CD4-positive, CD25-positive, alpha-beta regulatory T cell (primary cell): ENCODE measurements at regions not wholly inside any gene's neighbourhood (a gene's known extent, or its start where the extent isn't known, plus 50 kb on each side); places are given as distances from the start of the nearest gene placed in this dataset.

Experiments used
- ATAC-seq, 2 donors: fragments of 150-1000 bp; cut with Tn5 transposase; one replicate each; pipeline ENCODE4 v1.10.0; 2021; ENCODE audit warnings: low read depth in 2 of 2, moderate number of reproducible peaks in 2 of 2, moderate library complexity in 1 of 2
- DNase-seq, 3 donors: peaks; one replicate each; pipeline versions ENCODE4 v3.0.0 to v3.0.0-alpha.2; 2012 to 2022; ENCODE audit warnings: mixed read lengths in 1 of 3
- H3K27ac ChIP-seq: one replicate; pipeline ENCODE4 v1.7.0; 2013; ENCODE audit warnings: mild to moderate bottlenecking, low read length; ENCODE audit not compliant: insufficient read depth, poor library complexity, severe bottlenecking
- H3K27me3 ChIP-seq: one replicate; pipeline ENCODE4 v1.7.0; 2013; ENCODE audit warnings: low read length; ENCODE audit not compliant: control insufficient read depth, insufficient read depth
- H3K36me3 ChIP-seq: one replicate; pipeline ENCODE4 v1.7.0; 2013; ENCODE audit warnings: mild to moderate bottlenecking, low read length, moderate library complexity; ENCODE audit not compliant: control insufficient read depth, insufficient read depth
- H3K4me1 ChIP-seq: 2 replicates; pipeline ENCODE4 v1.7.0; 2013; ENCODE audit warnings: mild to moderate bottlenecking, low read length; ENCODE audit not compliant: insufficient read depth, control insufficient read depth, poor library complexity, severe bottlenecking
- H3K4me3 ChIP-seq: one replicate; pipeline ENCODE4 v1.7.0; 2013; ENCODE audit warnings: low read depth, mild to moderate bottlenecking, low read length, moderate library complexity
- H3K9me3 ChIP-seq, 2 experiments: 1 replicate in 1 of 2; 2 replicates in 1 of 2; pipeline ENCODE4 v1.7.0; 2013; ENCODE audit warnings: low read length in 2 of 2, mild to moderate bottlenecking in 1 of 2, moderate library complexity in 1 of 2; ENCODE audit not compliant: control insufficient read depth in 2 of 2
- H3K27ac Mint-ChIP-seq, 3 donors: one replicate each; pipeline ENCODE4 v1.8.0; 2020 to 2022; ENCODE audit warnings: mild to moderate bottlenecking in 3 of 3, mixed read lengths in 3 of 3, moderate library complexity in 2 of 3
- H3K27me3 Mint-ChIP-seq: one replicate; pipeline ENCODE4 v1.8.0; 2022; ENCODE audit warnings: mild to moderate bottlenecking, mixed read lengths
- H3K36me3 Mint-ChIP-seq: one replicate; pipeline ENCODE4 v1.8.0; 2020; ENCODE audit warnings: mixed read lengths
- H3K4me1 Mint-ChIP-seq, 4 donors: one replicate each; pipeline ENCODE4 v1.8.0; 2020 to 2022; ENCODE audit warnings: mixed read lengths in 4 of 4, mild to moderate bottlenecking in 1 of 4
- H3K4me3 Mint-ChIP-seq, 4 donors: one replicate each; pipeline ENCODE4 v1.8.0; 2020 to 2022; ENCODE audit warnings: mild to moderate bottlenecking in 4 of 4, mixed read lengths in 4 of 4, moderate library complexity in 3 of 4
- H3K9me3 Mint-ChIP-seq, 7 donors: one replicate each; pipeline ENCODE4 v1.8.0; 2020 to 2022; ENCODE audit warnings: mixed read lengths in 7 of 7, mild to moderate bottlenecking in 3 of 7, moderate library complexity in 2 of 7

DNA sequence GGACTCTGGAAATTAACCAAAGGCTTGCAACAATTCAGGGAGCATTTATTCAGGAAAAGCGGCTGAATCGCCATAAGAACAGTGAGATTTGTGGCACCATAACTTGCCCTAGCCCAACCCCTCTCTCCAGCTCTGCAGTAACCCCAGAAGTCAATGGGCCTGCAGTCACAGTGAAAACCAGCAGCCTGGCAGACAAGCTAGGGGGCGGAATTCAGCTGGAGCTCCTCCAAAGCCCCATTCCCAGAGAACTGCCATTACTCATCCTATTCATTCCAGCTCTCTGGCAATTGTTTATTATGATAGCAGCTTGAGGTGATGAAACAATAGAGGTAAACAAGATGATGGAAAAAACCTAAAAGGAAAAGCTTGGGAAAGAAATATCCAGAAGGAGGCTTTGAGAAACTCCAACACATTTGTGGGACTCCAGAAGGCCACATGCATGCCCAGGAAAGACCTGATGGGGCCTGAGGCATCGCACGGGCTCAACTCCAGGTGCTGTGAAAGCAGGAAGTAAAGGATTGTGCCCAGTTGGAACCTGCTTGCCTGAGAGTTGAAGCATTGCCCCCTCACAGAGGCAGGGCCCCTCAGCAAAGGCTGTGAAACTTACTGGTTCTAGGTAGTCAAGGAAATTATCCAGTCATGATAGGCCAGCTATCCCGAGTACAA, 126.7 kb downstream of the TWIST2 start:
- Histone ChIP-seq H3K27ac (no peak overlapping the region), H3K9me3 (peaks cover 7 to 15% of the 10 kb centered on the region in 2 experiments), H3K27me3 (peaks cover 7% of the 10 kb centered on the region), H3K4me3 (no peak overlapping the region), H3K4me1 (no peaks in the 10 kb centered on the region), H3K36me3 (no peaks in the 10 kb centered on the region)
- H3K9me3 Mint-ChIP-seq = peaks cover 0 to 13% (median 4%) of the 10 kb centered on the region in 7 donors
- no peaks in the 10 kb centered on the region for H3K4me1 Mint-ChIP-seq
- no peak overlapping the region for H3K4me3 Mint-ChIP-seq
- H3K27me3 Mint-ChIP-seq = peaks cover 9% of the 10 kb centered on the region
- DNase-seq = no peak
- ATAC-seq = no peak
- H3K27ac Mint-ChIP-seq = no peak overlapping the region
- no peaks in the 10 kb centered on the region for H3K36me3 Mint-ChIP-seq

DNA sequence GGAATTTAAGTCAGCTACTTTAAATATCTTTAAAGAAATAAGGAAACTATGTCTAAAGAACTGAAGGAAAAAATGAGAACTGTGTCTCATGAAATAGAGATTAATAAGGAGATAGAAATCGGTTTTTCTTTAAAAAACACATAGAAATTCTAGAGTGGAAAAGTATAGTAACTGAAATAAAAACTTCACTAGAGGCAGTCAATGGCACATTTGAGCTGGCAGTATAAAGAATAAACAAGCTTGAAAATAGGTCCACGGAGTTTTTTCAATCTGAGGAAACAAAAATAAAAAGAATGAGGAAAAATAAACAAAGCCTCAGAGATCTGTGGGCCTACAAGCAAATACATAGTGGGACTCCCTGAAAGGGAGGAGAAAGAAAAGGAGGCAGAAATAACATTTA, 127.5 kb downstream of the TWIST2 start:
- no peaks in the 10 kb centered on the region for H3K4me1 ChIP-seq
- DNase-seq (no peak), ATAC-seq (no peak)
- no peak overlapping the region for H3K27ac ChIP-seq
- H3K36me3 ChIP-seq = no peaks in the 10 kb centered on the region
- no peaks in the 10 kb centered on the region for H3K36me3 Mint-ChIP-seq
- no peak overlapping the region for H3K4me3 ChIP-seq
- H3K9me3 Mint-ChIP-seq = peaks cover 0 to 13% (median 3%) of the 10 kb centered on the region in 7 donors
- H3K4me1 Mint-ChIP-seq = no peaks in the 10 kb centered on the region
- peaks cover 7% of the 10 kb centered on the region for H3K27me3 ChIP-seq
- H3K27ac Mint-ChIP-seq = no peak overlapping the region
- no peak overlapping the region for H3K4me3 Mint-ChIP-seq
- peaks cover 7 to 15% of the 10 kb centered on the region in 2 experiments for H3K9me3 ChIP-seq
- peaks cover 8% of the 10 kb centered on the region for H3K27me3 Mint-ChIP-seq

DNA sequence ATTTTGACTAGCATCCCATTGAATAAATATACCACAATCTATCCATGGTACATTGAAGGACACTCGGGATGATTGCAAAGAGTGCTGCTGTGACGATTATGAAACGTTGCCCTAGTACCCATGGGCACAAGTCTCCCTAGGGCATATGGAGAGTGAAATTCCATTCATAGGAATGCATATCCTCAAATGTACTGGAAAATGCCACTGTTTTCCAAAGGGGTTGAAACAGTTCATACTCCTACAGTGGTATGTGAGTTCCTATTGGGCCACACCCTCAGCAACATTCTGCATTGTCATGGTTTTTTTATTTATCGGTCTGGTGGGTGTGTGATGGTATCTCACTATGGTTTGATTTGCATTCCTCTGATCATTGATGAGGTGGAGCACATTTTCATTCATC, 130.6 kb downstream of the TWIST2 start:
- H3K4me3 ChIP-seq = no peak overlapping the region
- Mint-ChIP-seq H3K9me3 (peaks cover 0 to 13% (median 2%) of the 10 kb centered on the region in 7 donors), H3K27ac (no peak overlapping the region), H3K4me1 (no peaks in the 10 kb centered on the region), H3K4me3 (no peak overlapping the region), H3K27me3 (peaks cover 15% of the 10 kb centered on the region), H3K36me3 (no peaks in the 10 kb centered on the region)
- peaks cover 5% of the 10 kb centered on the region for H3K27me3 ChIP-seq
- H3K9me3 ChIP-seq = peaks cover 7 to 15% of the 10 kb centered on the region in 2 experiments
- DNase-seq = no peak
- ATAC-seq = no peak
- H3K27ac ChIP-seq = no peak overlapping the region
- no peaks in the 10 kb centered on the region for H3K36me3 ChIP-seq
- no peaks in the 10 kb centered on the region for H3K4me1 ChIP-seq

DNA sequence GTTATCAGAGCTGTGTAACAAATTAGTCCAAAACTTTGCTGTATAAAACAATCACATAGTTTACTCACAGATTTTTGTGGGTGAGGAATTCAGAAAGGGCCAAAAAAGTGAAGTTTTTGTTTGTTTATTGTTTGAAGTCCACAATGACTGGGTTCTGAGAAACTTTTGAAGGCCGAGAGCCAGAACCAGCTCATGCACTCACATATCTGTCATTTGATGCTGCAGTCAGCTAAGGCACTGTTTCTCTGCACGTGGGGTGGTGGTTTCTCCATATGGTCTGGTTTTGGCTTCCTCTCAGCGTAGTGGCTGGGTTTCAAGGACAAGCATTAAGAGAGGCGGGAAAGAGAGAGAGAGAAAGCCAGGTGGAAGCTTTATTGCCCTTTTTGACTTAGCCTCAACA, 131.8 kb downstream of the TWIST2 start:
- H3K27me3 Mint-ChIP-seq = peaks cover 15% of the 10 kb centered on the region
- Histone ChIP-seq H3K4me3 (no peak overlapping the region), H3K9me3 (peaks cover 7 to 11% of the 10 kb centered on the region in 2 experiments), H3K27ac (no peak overlapping the region), H3K36me3 (no peaks in the 10 kb centered on the region), H3K27me3 (peaks cover 5% of the 10 kb centered on the region), H3K4me1 (no peaks in the 10 kb centered on the region)
- DNase-seq (no peak), ATAC-seq (no peak)
- no peak overlapping the region for H3K4me3 Mint-ChIP-seq
- H3K36me3 Mint-ChIP-seq = no peaks in the 10 kb centered on the region
- H3K27ac Mint-ChIP-seq = no peak overlapping the region
- peaks cover 0 to 13% (median 2%) of the 10 kb centered on the region in 7 donors for H3K9me3 Mint-ChIP-seq
- no peaks in the 10 kb centered on the region for H3K4me1 Mint-ChIP-seq

DNA sequence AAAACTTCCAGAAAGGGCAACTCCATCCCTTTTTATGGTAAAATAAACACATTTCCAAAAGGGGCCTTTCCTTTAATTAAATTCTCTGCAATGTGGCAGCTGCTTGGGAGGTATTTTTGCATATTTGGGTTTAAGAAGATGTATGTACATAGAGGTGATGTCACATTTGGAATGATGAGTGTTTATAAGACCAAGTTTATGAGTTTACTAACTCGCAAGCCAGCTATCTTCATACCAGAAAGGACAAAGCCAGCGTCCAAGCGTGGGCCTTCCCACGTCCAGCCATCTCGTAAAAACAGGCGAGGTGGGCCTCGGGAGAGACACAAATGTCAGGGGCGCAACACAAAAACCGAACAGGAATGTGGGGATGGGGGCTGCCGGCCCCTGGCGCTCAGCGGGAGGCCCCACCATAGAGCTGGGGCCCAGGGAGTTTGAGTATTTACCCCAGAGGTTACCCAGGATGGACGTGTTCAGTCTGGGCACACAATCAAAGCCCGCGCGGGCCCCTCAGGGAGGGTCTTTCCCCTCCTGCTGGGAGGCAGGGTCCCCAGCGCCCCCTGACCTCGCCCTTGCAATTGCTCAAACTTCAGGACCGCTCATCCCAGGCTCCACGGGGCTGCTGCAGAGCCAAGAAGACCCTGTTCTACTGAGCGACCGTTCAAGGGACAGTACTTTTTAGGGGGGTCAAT, 137.3 kb downstream of the TWIST2 start:
- no peaks in the 10 kb centered on the region for H3K4me1 ChIP-seq
- no peaks in the 10 kb centered on the region for H3K36me3 Mint-ChIP-seq
- H3K27me3 ChIP-seq = no peaks in the 10 kb centered on the region
- H3K9me3 ChIP-seq = no peaks in the 10 kb centered on the region
- peaks cover 0 to 2% (median 0%) of the 10 kb centered on the region in 4 donors for H3K4me1 Mint-ChIP-seq
- no peak overlapping the region for H3K27ac ChIP-seq
- no peaks in the 10 kb centered on the region for H3K36me3 ChIP-seq
- H3K9me3 Mint-ChIP-seq = peaks cover 0 to 3% (median 0%) of the 10 kb centered on the region in 7 donors
- H3K4me3 ChIP-seq = no peak overlapping the region
- H3K4me3 Mint-ChIP-seq = no peak overlapping the region
- DNase-seq (no peak), ATAC-seq (no peak)
- peaks cover 26% of the 10 kb centered on the region for H3K27me3 Mint-ChIP-seq
- H3K27ac Mint-ChIP-seq = no peak overlapping the region

DNA sequence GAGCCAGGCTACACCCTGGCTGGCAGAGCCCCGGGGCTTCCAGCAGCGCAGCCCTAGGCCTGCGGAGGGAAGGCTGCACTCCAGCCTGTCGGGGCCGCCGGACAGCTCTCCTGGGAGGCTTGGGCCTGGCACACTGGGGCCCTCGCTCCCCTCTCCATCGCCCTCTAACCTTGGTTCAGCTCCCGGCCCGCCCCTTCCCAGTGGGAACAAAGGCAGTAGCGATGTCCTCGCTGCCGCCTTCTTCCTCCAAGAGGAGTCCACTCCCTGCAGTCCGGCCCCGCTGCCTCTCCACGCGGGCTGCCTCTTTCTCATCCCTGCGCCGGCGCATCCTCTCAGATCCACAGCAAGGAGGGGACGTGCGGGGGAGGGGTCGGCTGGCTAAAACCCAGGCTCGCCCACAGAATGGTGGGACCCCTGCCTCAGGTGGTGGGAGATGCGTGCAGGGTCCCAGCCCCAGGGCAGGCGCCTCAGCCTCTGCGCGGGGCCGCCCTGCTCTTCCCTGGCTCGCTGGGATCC, 138.1 kb downstream of the TWIST2 start:
- Mint-ChIP-seq H3K27ac (no peak overlapping the region), H3K4me3 (no peak overlapping the region), H3K4me1 (peaks cover 0 to 2% (median 0%) of the 10 kb centered on the region in 4 donors), H3K9me3 (peaks cover 0 to 1% (median 0%) of the 10 kb centered on the region in 7 donors), H3K36me3 (no peaks in the 10 kb centered on the region), H3K27me3 (peaks cover 26% of the 10 kb centered on the region)
- H3K36me3 ChIP-seq = no peaks in the 10 kb centered on the region
- H3K4me1 ChIP-seq = no peaks in the 10 kb centered on the region
- H3K27ac ChIP-seq = no peak overlapping the region
- no peak overlapping the region for H3K4me3 ChIP-seq
- H3K9me3 ChIP-seq = no peaks in the 10 kb centered on the region
- no peaks in the 10 kb centered on the region for H3K27me3 ChIP-seq
- ATAC-seq (no peak), DNase-seq (no peak)

DNA sequence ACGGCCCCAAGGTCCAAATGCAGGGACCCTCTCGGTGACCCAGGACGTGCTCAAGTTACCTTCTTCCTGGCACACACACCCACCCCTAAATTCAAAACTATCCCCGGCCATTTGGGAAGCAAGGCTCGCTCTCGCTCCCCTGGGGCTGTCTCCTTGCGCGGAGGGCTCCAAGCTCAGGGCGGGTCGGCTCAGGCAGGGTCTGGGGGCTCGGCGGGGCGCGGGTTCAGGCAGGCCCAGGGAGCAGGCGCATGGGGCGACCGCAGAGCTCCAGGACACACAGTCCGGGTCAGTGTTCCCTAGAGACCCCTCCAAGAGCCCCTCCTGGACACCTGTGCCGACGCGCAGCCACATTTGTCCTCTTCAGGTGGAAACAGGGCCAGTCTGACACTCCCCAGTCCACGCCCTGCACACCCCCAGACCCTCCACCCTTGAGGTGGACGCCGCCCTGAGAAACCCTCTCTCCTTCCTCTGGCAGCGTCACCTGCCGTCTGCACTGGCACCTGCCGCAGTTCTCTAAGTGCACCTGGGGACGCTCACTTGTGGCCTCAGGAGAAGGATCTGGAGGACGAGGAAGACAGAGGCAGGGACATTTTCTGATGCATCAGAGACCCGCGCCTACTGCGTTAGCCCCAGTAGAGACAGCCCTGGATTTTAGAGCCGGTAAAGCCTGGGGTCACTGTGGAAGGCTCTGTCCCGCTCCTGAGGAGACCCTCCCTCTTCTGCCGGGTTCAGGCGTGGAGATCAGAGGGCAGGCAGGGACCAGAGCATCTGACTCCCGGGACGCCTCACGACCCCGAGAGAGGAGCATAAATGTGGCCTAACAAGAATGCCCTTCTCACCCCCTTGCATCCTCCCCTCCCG, 138.8 kb downstream of the TWIST2 start:
- Mint-ChIP-seq H3K27me3 (peaks cover 26% of the 10 kb centered on the region), H3K27ac (no peak overlapping the region), H3K4me3 (no peak overlapping the region), H3K4me1 (peaks cover 0 to 2% (median 0%) of the 10 kb centered on the region in 4 donors), H3K9me3 (peaks cover 0 to 5% (median 0%) of the 10 kb centered on the region in 7 donors), H3K36me3 (no peaks in the 10 kb centered on the region)
- no peak for DNase-seq
- H3K9me3 ChIP-seq = no peaks in the 10 kb centered on the region
- no peaks in the 10 kb centered on the region for H3K36me3 ChIP-seq
- no peaks in the 10 kb centered on the region for H3K4me1 ChIP-seq
- H3K27me3 ChIP-seq = no peaks in the 10 kb centered on the region
- no peak for ATAC-seq
- H3K4me3 ChIP-seq = no peak overlapping the region
- no peak overlapping the region for H3K27ac ChIP-seq
